Kidney epithelial cell (primary cell): ENCODE measurements at regions not wholly inside any gene's neighbourhood (a gene's known extent, or its start where the extent isn't known, plus 50 kb on each side); places are given as distances from the start of the nearest gene placed in this dataset.

ENCODE experiments used
- DNase-seq: peaks from one replicate; pipeline ENCODE4 v3.0.0-alpha.2; 2010; ENCODE audit warnings: low read depth
- H3K27me3 ChIP-seq: 2 replicates; pipeline ENCODE4 v1.6.0; 2011; ENCODE audit warnings: low read length; ENCODE audit not compliant: control insufficient read depth, insufficient read depth
- H3K36me3 ChIP-seq: 2 replicates; pipeline ENCODE4 v1.5.1; 2011; ENCODE audit warnings: low read length; ENCODE audit not compliant: control insufficient read depth, insufficient read depth
- H3K4me3 ChIP-seq: 2 replicates; pipeline ENCODE4 v1.5.1; 2011; ENCODE audit warnings: low read depth, mild to moderate bottlenecking, control low read depth, low read length
- TF ChIP-seq, protein P1 (sequence below): IDR thresholded peaks from 2 replicates; pipeline ENCODE4 v1.5.1; 2011; ENCODE audit warnings: mild to moderate bottlenecking, moderate library complexity, low read length, control low read depth, inconsistent platforms; ENCODE audit not compliant: insufficient read depth, poor library complexity, severe bottlenecking

DNA sequence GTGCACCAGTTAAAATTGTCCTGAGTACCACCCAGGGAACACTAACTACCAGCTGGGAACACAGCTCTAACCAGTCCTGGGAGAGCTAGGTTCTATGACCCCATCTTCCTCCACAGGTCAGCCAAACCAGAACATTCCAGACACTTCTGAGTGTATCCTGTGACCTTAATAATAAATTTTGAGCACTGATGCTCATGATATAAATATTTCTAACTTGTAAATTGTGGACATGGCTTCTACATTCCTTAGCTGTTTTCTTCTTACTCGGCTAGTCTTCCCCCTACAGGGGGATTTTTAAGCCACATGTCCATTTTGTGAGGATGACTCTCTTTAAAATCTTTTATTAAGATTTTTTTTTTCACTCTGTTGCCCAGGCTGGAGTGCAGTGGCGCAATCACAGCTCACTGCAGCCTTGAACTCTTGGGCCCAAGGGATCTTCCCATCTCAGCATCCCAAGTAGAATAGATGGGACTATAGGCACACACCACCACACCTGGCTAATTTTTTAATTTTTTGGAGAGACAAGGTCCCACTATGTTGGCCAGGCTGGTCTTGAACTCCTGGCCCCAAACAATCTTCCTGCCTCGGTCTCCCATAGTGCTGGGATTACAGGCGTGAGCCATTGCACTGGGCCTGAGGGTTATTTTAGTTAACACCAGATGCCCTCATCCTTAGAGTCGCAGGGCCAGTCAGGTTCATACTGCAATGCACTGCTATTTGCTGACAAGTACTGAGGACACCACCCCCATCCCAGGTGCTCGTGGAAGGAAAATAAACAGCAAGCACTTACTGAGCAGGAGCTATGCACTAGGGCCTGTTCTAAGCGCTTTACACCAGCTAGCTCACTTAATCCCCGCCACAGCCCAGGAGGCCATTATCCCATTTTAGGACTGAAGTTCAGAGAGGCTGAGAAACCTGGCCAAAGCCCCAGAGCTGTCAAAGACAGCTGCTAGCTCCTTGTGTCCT lies 142.6 kb upstream of the NCOR2 start:
- Histone ChIP-seq H3K27me3 (no peaks in the 10 kb centered on the region), H3K36me3 (no peaks in the 10 kb centered on the region), H3K4me3 (no peak overlapping the region)
- TF ChIP-seq, protein P1, sequence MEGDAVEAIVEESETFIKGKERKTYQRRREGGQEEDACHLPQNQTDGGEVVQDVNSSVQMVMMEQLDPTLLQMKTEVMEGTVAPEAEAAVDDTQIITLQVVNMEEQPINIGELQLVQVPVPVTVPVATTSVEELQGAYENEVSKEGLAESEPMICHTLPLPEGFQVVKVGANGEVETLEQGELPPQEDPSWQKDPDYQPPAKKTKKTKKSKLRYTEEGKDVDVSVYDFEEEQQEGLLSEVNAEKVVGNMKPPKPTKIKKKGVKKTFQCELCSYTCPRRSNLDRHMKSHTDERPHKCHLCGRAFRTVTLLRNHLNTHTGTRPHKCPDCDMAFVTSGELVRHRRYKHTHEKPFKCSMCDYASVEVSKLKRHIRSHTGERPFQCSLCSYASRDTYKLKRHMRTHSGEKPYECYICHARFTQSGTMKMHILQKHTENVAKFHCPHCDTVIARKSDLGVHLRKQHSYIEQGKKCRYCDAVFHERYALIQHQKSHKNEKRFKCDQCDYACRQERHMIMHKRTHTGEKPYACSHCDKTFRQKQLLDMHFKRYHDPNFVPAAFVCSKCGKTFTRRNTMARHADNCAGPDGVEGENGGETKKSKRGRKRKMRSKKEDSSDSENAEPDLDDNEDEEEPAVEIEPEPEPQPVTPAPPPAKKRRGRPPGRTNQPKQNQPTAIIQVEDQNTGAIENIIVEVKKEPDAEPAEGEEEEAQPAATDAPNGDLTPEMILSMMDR, result no peak
- DNase-seq, result no peak

DNA sequence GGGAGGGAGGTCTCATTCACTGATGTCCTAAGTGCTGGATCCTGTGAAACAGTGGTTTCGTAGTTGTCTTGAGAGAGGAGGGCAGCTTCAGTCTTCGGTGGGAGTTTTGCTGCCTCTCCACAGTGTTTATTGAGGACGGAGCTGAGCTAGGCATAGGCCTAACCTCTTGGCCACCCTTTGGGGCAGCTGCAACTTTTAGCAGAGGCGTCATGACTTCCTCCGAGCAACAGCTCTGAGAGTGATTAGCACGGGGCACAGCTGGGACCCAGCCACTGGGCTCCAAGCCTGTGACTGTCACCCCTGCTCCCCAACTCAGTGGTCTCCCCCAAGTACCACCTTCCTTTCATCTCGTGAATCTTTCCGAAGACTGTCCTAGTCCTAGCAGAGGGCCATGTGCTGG lies 139.9 kb upstream of the NCOR2 start:
- TF ChIP-seq, protein P1, result no peak

DNA sequence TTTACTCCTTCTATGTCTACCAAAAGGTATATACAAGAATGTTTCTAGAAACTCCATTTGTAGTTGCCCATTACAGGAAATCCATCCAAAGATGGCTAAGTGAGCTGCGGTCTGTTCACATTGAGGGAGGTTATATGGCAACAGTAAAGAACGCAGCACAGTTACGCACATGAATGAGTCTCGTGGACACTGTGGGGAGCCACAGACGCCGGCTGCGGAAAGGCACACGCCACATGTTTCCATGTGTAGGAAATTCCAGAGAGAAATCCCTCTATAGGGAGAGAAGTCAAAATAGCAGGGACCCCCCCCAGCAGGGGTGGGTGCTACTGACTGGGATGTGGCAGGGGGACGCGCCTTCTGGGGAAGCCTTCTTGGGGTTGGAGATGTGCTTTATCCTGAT lies 139.0 kb upstream of the NCOR2 start:
- no peak for DNase-seq
- Histone ChIP-seq H3K4me3 (no peak overlapping the region), H3K36me3 (no peaks in the 10 kb centered on the region), H3K27me3 (no peaks in the 10 kb centered on the region)
- TF ChIP-seq, protein P1, result no peak

More for the DNA sequence above, 139.9 kb upstream of the NCOR2 start:
- no peaks in the 10 kb centered on the region for H3K36me3 ChIP-seq
- DNase-seq, result no peak
- no peaks in the 10 kb centered on the region for H3K27me3 ChIP-seq
- no peak overlapping the region for H3K4me3 ChIP-seq

DNA sequence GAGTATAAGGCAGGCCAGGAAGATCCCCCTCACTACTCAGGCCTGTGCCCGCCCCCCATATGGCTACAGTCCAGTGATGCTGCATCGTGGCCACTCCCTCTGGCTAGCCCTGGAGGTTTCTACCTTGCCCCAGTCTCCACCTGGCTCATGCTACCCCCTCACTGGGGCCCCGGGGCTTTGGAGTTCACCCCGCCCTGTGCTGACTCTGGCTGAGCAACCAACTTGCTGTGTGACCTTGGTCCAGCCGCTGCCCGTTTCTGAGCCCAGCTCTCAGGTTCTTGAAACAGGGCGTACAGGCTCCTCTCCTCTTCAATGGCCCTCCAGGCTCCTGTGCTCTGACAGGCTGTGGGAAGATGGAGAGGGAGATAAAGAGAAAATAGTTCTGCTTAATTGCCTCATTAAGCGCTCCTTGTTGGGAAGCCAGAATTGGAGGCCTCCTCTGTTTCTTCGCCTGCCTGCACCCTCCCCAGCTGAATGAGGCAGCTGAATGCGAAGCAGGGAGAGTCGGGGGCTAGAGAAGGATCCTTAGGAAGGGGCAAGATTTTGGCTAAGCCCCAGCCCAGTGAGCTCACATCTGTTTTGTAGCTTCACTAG lies 138.2 kb upstream of the NCOR2 start:
- DNase-seq, result no peak
- Histone ChIP-seq H3K27me3 (no peaks in the 10 kb centered on the region), H3K4me3 (no peak overlapping the region), H3K36me3 (no peaks in the 10 kb centered on the region)
- TF ChIP-seq, protein P1, result no peak

DNA sequence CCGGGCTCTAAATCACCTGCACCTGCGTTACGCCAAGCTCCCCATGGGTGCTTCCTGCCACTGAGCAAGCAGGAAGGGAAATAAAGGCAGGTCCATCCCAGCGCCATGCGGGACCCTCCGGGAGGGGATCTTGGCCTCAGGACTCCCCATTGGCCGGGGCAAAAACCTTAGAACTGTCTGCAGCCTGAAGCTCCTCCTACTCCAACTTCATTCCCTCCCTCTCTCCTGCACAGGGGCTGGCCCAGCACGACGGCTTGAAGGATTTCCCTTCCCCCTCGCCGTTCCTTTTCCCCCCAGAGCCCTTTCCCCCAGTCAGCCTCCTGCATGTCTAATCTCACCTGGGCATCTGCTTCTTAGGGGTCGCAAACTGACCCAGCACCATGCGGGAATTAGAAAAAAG lies 137.2 kb upstream of the NCOR2 start:
- no peaks in the 10 kb centered on the region for H3K27me3 ChIP-seq
- DNase-seq, result no peak
- TF ChIP-seq, protein P1, result no peak
- H3K4me3 ChIP-seq, result no peak overlapping the region
- no peaks in the 10 kb centered on the region for H3K36me3 ChIP-seq
